NB4 (cell line): ENCODE measurements at regions not wholly inside any gene's neighbourhood (a gene's known extent, or its start where the extent isn't known, plus 50 kb on each side); places are given as distances from the start of the nearest gene placed in this dataset.

Source experiments
- POLR2A ChIP-seq: IDR thresholded peaks from 2 replicates; pipeline ENCODE4 v1.6.1; 2011; ENCODE audit warnings: mild to moderate bottlenecking; ENCODE audit not compliant: insufficient read length; ENCODE audit errors: extremely low read depth
- TF ChIP-seq, protein P1 (sequence below): IDR thresholded peaks from one replicate; pipeline ENCODE4 v1.5.1; 2012; ENCODE audit warnings: low read depth, low read length

DNA sequence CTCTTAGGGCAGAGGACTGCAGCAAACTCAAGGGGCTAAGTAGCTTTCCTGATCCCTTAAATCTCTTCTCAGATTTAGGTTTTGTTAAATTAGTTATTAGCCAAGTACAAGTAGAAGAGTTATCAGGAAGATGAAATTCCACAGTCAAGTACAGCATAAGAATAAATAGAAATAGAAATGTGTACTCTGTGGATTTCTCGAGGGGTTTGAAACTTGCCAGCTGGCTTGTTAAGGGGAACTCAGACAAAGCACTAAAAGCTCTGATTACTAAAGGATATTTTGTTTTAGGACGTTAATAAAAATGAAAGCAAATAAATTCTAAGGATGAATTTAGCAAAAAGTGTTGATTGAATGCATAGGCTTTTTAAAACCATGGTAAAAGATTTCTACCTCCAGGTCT, 654.6 kb downstream of the RAPGEF2 start:
- TF ChIP-seq, protein P1, sequence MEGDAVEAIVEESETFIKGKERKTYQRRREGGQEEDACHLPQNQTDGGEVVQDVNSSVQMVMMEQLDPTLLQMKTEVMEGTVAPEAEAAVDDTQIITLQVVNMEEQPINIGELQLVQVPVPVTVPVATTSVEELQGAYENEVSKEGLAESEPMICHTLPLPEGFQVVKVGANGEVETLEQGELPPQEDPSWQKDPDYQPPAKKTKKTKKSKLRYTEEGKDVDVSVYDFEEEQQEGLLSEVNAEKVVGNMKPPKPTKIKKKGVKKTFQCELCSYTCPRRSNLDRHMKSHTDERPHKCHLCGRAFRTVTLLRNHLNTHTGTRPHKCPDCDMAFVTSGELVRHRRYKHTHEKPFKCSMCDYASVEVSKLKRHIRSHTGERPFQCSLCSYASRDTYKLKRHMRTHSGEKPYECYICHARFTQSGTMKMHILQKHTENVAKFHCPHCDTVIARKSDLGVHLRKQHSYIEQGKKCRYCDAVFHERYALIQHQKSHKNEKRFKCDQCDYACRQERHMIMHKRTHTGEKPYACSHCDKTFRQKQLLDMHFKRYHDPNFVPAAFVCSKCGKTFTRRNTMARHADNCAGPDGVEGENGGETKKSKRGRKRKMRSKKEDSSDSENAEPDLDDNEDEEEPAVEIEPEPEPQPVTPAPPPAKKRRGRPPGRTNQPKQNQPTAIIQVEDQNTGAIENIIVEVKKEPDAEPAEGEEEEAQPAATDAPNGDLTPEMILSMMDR: no peak
- no peak for TF ChIP-seq POLR2A
